Erythroblast (primary cell): ENCODE measurements at regions not wholly inside any gene's neighbourhood (a gene's known extent, or its start where the extent isn't known, plus 50 kb on each side); places are given as distances from the start of the nearest gene placed in this dataset.

Source experiments
- GATA1 ChIP-seq: IDR thresholded peaks from 2 replicates; pipeline ENCODE4 v1.6.1; 2011; ENCODE audit warnings: low read depth, mild to moderate bottlenecking, control low read depth, low read length, moderate library complexity
- POLR2A ChIP-seq: IDR thresholded peaks from 2 replicates; pipeline ENCODE4 v1.6.1; 2011; ENCODE audit warnings: mild to moderate bottlenecking, low read length

DNA sequence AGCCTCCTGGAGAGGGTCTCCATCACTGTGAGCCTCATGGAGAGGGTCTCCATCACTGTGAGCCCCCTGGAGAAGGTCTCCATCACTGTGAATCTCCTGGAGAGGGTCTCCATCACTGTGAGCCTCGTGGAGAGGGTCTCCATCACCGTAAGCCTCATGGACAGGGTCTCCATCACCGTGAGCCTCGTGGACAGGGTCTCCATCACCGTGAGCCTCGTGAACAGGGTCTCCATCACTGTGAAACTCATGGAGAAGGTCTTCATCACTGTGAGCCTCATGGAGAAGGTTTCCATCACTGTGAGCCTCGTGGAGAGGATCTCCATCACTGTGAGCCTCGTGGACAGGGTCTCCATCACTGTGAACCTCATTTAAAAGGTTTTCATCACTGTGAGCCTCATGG lies 140.0 kb downstream of the ERMARD start:
- TF ChIP-seq POLR2A = no peak
- no peak for TF ChIP-seq GATA1
